ENCODE measurements at regions not wholly inside any gene's neighbourhood (a gene's known extent, or its start where the extent isn't known, plus 50 kb on each side); places are given as distances from the start of the nearest gene placed in this dataset.

GRCh38 chr2:180630756-180631155 lies 349.6 kb upstream of the UBE2E3 start:
- TF ChIP-seq ZNF239 (tag by site-specific recombination; IDR thresholded peaks at IDR 0.05) (no peak), ZNF274 (IDR thresholded peaks at IDR 0.05; ENCODE audit: low read length) (no peak), ZNF274 (tag by site-specific recombination; IDR thresholded peaks at IDR 0.05; ENCODE audit: borderline replicate concordance) (no peak), ZSCAN18 (tag by site-specific recombination; IDR thresholded peaks at IDR 0.05) (no peak), AEBP2 (tag by site-specific recombination; IDR thresholded peaks at IDR 0.05; ENCODE audit: borderline replicate concordance) (no peak), PRDM1 (tag by site-specific recombination; IDR thresholded peaks at IDR 0.05) (no peak), ZNF510 (tag by site-specific recombination; IDR thresholded peaks at IDR 0.05; ENCODE audit: insufficient replicate concordance) (no peak), ZNF704 (tag by site-specific recombination; IDR thresholded peaks at IDR 0.05) (no peak), KLF16 (tag by site-specific recombination; IDR thresholded peaks at IDR 0.05) (no peak), YY2 (tag by site-specific recombination; IDR thresholded peaks at IDR 0.05) (no peak), ZBTB10 (tag by site-specific recombination; IDR thresholded peaks at IDR 0.05) (no peak), ZNF202 (tag by site-specific recombination; IDR thresholded peaks at IDR 0.05; ENCODE audit: borderline replicate concordance) (no peak), ZNF645 (tag by site-specific recombination; IDR thresholded peaks at IDR 0.05) (no peak), ZNF362 (tag by site-specific recombination; IDR thresholded peaks at IDR 0.05) (no peak)
- H3K4me3 ChIP-seq (ENCODE audit: low read depth, low read length) = no peak overlapping the region
- H3K27ac ChIP-seq (ENCODE audit: extremely low read depth, low read depth, low read length) = no peak overlapping the region
- H3K9me3 ChIP-seq (ENCODE audit: control insufficient read depth, insufficient read depth, low read depth, low read length) = no peaks in the 10 kb centered on the region
- no peaks in the 10 kb centered on the region for H3K36me3 ChIP-seq (ENCODE audit: control insufficient read depth in 2 of 2, insufficient read depth in 1 of 2, low read length in 2 of 2)
- H3K4me1 ChIP-seq (ENCODE audit: control insufficient read depth, insufficient read depth, low read length) = no peaks in the 10 kb centered on the region
- CTCF ChIA-PET = interaction anchor here (0.8 kb wide), 1 partner anchor 47 kb away, joined by 4 read pairs; no protein-coding TSS in a partner anchor
- POLR2A ChIA-PET = no interaction called here

GRCh38 chr2:180625006-180625844 lies 355.2 kb upstream of the UBE2E3 start:
- H3K36me3 ChIP-seq (ENCODE audit: control insufficient read depth in 2 of 2, insufficient read depth in 1 of 2, low read length in 2 of 2) = no peaks in the 10 kb centered on the region

More at GRCh38 chr2:180625006-180625844, 355.2 kb upstream of the UBE2E3 start:
- no peaks in the 10 kb centered on the region for H3K9me3 ChIP-seq (ENCODE audit: control insufficient read depth, insufficient read depth, low read depth, low read length)
- no peak overlapping the region for H3K4me3 ChIP-seq (ENCODE audit: low read depth, low read length)
- ChIA-PET CTCF (no interaction called here), POLR2A (no interaction called here)
- H3K27ac ChIP-seq (ENCODE audit: extremely low read depth, low read depth, low read length) = no peak overlapping the region
- TF ChIP-seq KLF16 (tag by site-specific recombination; IDR thresholded peaks at IDR 0.05) (no peak), ZBTB20 (tag by site-specific recombination; IDR thresholded peaks at IDR 0.05) (no peak), ZBTB1 (tag by site-specific recombination; IDR thresholded peaks at IDR 0.05) (no peak), SP7 (tag by site-specific recombination; IDR thresholded peaks at IDR 0.05) (peak; percentile 51; the same call in 1 of the 2 replicates), ZNF280C (tag by site-specific recombination; IDR thresholded peaks at IDR 0.05) (no peak)
- no peaks in the 10 kb centered on the region for H3K4me1 ChIP-seq (ENCODE audit: control insufficient read depth, insufficient read depth, low read length)
